GM12878 (cell line): ENCODE measurements at regions not wholly inside any gene's neighbourhood (a gene's known extent, or its start where the extent isn't known, plus 50 kb on each side); places are given as distances from the start of the nearest gene placed in this dataset.

Experiments used
- ATAC-seq: fragments of 200-7000 bp; cut with Tn5 transposase; 3 replicates; pipeline ENCODE4 v1.9.1; 2020; ENCODE audit warnings: mild to moderate bottlenecking, moderate library complexity
- BruUV-seq: library from RNA; stranded (reverse); fragments of 400-500 nt; replicated peaks from 2 replicates; lab custom pipeline; 2021; lab: Mats Ljungman, UMichigan
- CTCF ChIA-PET: fragments of 300-600 bp; sonication (Branson Sonifier 250); formaldehyde crosslinking; extraction: SDS; loops from one replicate; lab custom pipeline; 2021; ENCODE audit warnings: inconsistent platforms; lab: Yijun Ruan, JAX
- POLR2A ChIA-PET: fragments of 350-600 bp; formaldehyde crosslinking; extraction: SDS; loops from one replicate; lab custom pipeline; 2021; ENCODE audit warnings: inconsistent platforms; lab: Charles Lee
- RAD21 ChIA-PET: fragments of 300-600 bp; sonication (Branson Sonifier 250); formaldehyde crosslinking; loops from one replicate; lab custom pipeline; 2023; ENCODE audit warnings: antibody characterized with exemption; ENCODE audit not compliant: unreplicated experiment; lab: Charles Lee
- SMC1A ChIA-PET: fragments of 300-600 bp; sonication (Branson Sonifier 250); formaldehyde crosslinking; loops from one replicate; lab custom pipeline; 2023; ENCODE audit not compliant: unreplicated experiment, uncharacterized antibody; lab: Charles Lee
- DNase-seq: peaks from one replicate; pipeline ENCODE4 v3.0.0-alpha.2; 2011; ENCODE audit warnings: low read depth, low spot score
- FAIRE-seq: peaks from 3 replicates; lab custom pipeline; 2011; peaks lifted over from hg19 to GRCh38; lab: Jason Lieb, UNC
- H2AFZ ChIP-seq: 2 replicates; pipeline ENCODE4 v1.6.0; 2011; ENCODE audit warnings: low read depth, low read length, control low read depth; ENCODE audit not compliant: control insufficient read depth
- H3K27ac ChIP-seq: 2 replicates; pipeline ENCODE4 v1.5.1; 2011; ENCODE audit warnings: control low read depth; ENCODE audit not compliant: control insufficient read depth, insufficient read depth
- H3K27me3 ChIP-seq, 2 experiments: replicated peaks in 1 of 2; 2 replicates each; pipeline versions ENCODE4 v1.6.0 to v1.6.1; 2011; ENCODE audit warnings: low read length in 1 of 2; ENCODE audit not compliant: control insufficient read depth in 2 of 2, insufficient read depth in 2 of 2
- H3K36me3 ChIP-seq, 2 experiments: 2 replicates each; pipeline ENCODE4 v1.5.1; 2011; ENCODE audit warnings: low read length in 1 of 2; ENCODE audit not compliant: control insufficient read depth in 2 of 2, insufficient read depth in 2 of 2
- H3K4me1 ChIP-seq: 2 replicates; pipeline ENCODE4 v1.6.1; 2011; ENCODE audit warnings: mild to moderate bottlenecking, low read length, moderate library complexity, mixed read lengths; ENCODE audit not compliant: control insufficient read depth, insufficient read depth
- H3K4me2 ChIP-seq: 2 replicates; pipeline ENCODE4 v1.6.0; 2011; ENCODE audit warnings: control low read depth; ENCODE audit not compliant: control insufficient read depth, insufficient read depth
- H3K4me3 ChIP-seq: fragments of 200-600 bp; sonication (generic); 2 replicates; pipeline ENCODE4 v1.5.1; 2016
- H3K79me2 ChIP-seq: 2 replicates; pipeline ENCODE4 v1.6.0; 2011; ENCODE audit warnings: low read length; ENCODE audit not compliant: control insufficient read depth, insufficient read depth
- H3K9ac ChIP-seq: 2 replicates; pipeline ENCODE4 v1.8.0; 2011; ENCODE audit warnings: low read length, control low read depth, mixed read lengths; ENCODE audit not compliant: control insufficient read depth, insufficient read depth
- H3K9me3 ChIP-seq: replicated peaks from 3 replicates; pipeline ENCODE4 v1.5.1; 2011; ENCODE audit warnings: mild to moderate bottlenecking, low read length; ENCODE audit not compliant: control insufficient read depth, insufficient read depth
- H4K20me1 ChIP-seq: 2 replicates; pipeline ENCODE4 v1.6.0; 2011; ENCODE audit not compliant: control insufficient read depth, insufficient read depth
- ATF2 ChIP-seq: IDR thresholded peaks from 2 replicates; pipeline ENCODE4 v1.6.1; 2012; ENCODE audit warnings: low read length, inconsistent platforms
- BRCA1 ChIP-seq: IDR thresholded peaks from 2 replicates; pipeline ENCODE4 v1.6.1; 2011; ENCODE audit warnings: low read depth, low read length, improper control_type of control experiment
- GATAD2B ChIP-seq: fragments of 450-650 bp; conservative IDR thresholded peaks from 2 replicates; pipeline ENCODE4 v1.6.1; 2017; ENCODE audit warnings: low read depth, mild to moderate bottlenecking, moderate library complexity
- MLLT1 ChIP-seq: fragments of 450-650 bp; IDR thresholded peaks from 2 replicates; pipeline ENCODE4 v1.6.1; 2016; ENCODE audit warnings: mild to moderate bottlenecking
- NKRF ChIP-seq: fragments of 450-650 bp; conservative IDR thresholded peaks from 2 replicates; pipeline ENCODE4 v1.6.1; 2017; ENCODE audit warnings: mild to moderate bottlenecking, moderate library complexity
- REST ChIP-seq: IDR thresholded peaks from 2 replicates; pipeline ENCODE4 v1.6.1; 2012; ENCODE audit warnings: mild to moderate bottlenecking, low read depth, low read length
- SMAD1 ChIP-seq: fragments of 450-650 bp; IDR thresholded peaks from 2 replicates; pipeline ENCODE4 v1.6.1; 2018; ENCODE audit warnings: mild to moderate bottlenecking, low read depth; ENCODE audit not compliant: partially characterized antibody
- SP1 ChIP-seq: IDR thresholded peaks from one replicate; pipeline ENCODE4 v1.6.1; 2011; ENCODE audit warnings: low read depth, low read length
- WGBS: methylation state at CpG from one replicate; pipeline ENCODE4 v1.1.6; 2016; ENCODE audit warnings: low lambda C conversion rate; ENCODE audit not compliant: insufficient replicate concordance, insufficient coverage; ENCODE audit errors: missing lambda C conversion rate; 5-methylcytosine and 5-hydroxymethylcytosine counted together
- in situ Hi-C: fragments of 300-500 bp; cut with MboI; formaldehyde crosslinking; loops from 9 replicates; pipeline ENCODE4 v1.14.3; 2018; ENCODE audit warnings: mixed read lengths
- intact Hi-C: fragments of 100-400 bp; cut with micrococcal nuclease; formaldehyde crosslinking; loops from one replicate; pipeline ENCODE4 v1.14.2; 2022; ENCODE audit not compliant: unreplicated experiment

- TF ChIP-seq REST (no peak), NKRF (no peak)
- TF ChIP-seq, all 136 proteins: peak for 0
Measured at GRCh38 chr22:22345781-22346180, 101.2 kb downstream of the VPREB1 start (continued).

GRCh38 chr22:22346401-22347107, 102.0 kb downstream of the VPREB1 start:
- no peaks in the 10 kb centered on the region for H3K36me3 ChIP-seq
- H4K20me1 ChIP-seq: no peaks in the 10 kb centered on the region
- H3K79me2 ChIP-seq: no peaks in the 10 kb centered on the region
- DNase-seq (no peak), FAIRE-seq (no peak), ATAC-seq (no peak)
- no TSS peak for BruUV-seq
- H3K4me3 ChIP-seq: no peak overlapping the region
- H3K4me2 ChIP-seq: no peak overlapping the region
- TF ChIP-seq ATF2 (no peak), SMAD1 (no peak), BRCA1 (no peak), GATAD2B (no peak), SP1 (no peak), MLLT1 (no peak)
- POLR2A ChIA-PET: no interaction called here
- in situ Hi-C loops (no loop called here), intact Hi-C loops (loop anchor here (10.0 kb wide), 1 partner anchor 142 kb away; no protein-coding TSS in a partner anchor)
- CTCF ChIA-PET: interaction anchor here (2.8 kb wide), 1 partner anchor 139 kb away, joined by 7 read pairs; no protein-coding TSS in a partner anchor
- SMC1A ChIA-PET: interaction anchor here (0.7 kb wide), 1 partner anchor 162 kb away, joined by 3 read pairs; no protein-coding TSS in a partner anchor
- H2AFZ ChIP-seq: no peak overlapping the region
- RAD21 ChIA-PET: interaction anchor here (1.3 to 1.4 kb wide), 2 partner anchors 25 to 76 kb away, joined by 3 to 4 read pairs; no protein-coding TSS in a partner anchor
- 27% methylated on average over 3 of the region's 3 CpGs for WGBS
- H3K4me1 ChIP-seq: peaks cover 9% of the 10 kb centered on the region; the same call in 1 of the 2 replicates
- H3K27ac ChIP-seq: no peak overlapping the region
- H3K9me3 ChIP-seq: no peaks in the 10 kb centered on the region
- H3K27me3 ChIP-seq: no peaks in the 10 kb centered on the region
- no peak overlapping the region for H3K9ac ChIP-seq
